ENCODE measurements at regions not wholly inside any gene's neighbourhood (a gene's known extent, or its start where the extent isn't known, plus 50 kb on each side); places are given as distances from the start of the nearest gene placed in this dataset.

DNA sequence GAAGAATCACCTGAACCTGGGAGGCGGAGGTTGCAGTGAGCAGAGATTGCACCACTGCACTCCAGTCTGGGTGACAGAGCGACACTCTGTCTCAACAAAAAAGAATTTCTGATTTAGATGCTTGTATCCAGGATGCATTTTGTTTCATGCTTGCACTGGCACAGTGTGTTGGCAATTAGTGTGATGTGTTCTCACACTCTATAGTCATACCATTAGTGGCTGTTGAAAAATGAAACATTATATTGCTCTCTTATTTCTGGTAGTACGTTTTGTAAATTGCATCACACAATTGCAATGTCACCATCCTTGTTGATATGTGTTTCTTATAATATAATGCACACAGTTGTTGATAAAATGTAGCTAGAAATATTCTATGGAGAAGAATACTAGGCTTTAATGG is 51.3 kb upstream of the RMST start:
- Mint-ChIP-seq H3K4me1 (peaks cover 25% of the 10 kb centered on the region), H3K9me3 (peaks cover 3% of the 10 kb centered on the region), H3K27me3 (ENCODE audit: insufficient read depth) (no peaks in the 10 kb centered on the region), H3K36me3 (ENCODE audit: low read depth) (no peaks in the 10 kb centered on the region), H3K4me3 (no peak overlapping the region), H3K27ac (no peak overlapping the region)
- WGBS, 2 experiments (ENCODE audit: insufficient coverage in 1 of 2, insufficient read length in 1 of 2), result 78 to 91% methylated on average over 2 to 3 of the region's 3 CpGs
- Histone ChIP-seq H3K4me1 (ENCODE audit: control insufficient read depth, insufficient read depth, low read length) (peaks cover 9% of the 10 kb centered on the region), H3K9ac (ENCODE audit: extremely low read depth, low read length, poor library complexity, severe bottlenecking) (no peak overlapping the region), H3K36me3 (ENCODE audit: control insufficient read depth, insufficient read depth, low read length) (no peaks in the 10 kb centered on the region), H3K27me3 (ENCODE audit: control insufficient read depth, insufficient read depth, low read length, poor library complexity, severe bottlenecking) (no peaks in the 10 kb centered on the region), H3K9me3 (ENCODE audit: control insufficient read depth, low read length) (peaks cover 39% of the 10 kb centered on the region), H3K4me3 (ENCODE audit: low read length) (peak overlapping the region; percentile 6), H3K27ac (ENCODE audit: low read depth, low read length) (no peak overlapping the region)
- TF ChIP-seq, protein P1, sequence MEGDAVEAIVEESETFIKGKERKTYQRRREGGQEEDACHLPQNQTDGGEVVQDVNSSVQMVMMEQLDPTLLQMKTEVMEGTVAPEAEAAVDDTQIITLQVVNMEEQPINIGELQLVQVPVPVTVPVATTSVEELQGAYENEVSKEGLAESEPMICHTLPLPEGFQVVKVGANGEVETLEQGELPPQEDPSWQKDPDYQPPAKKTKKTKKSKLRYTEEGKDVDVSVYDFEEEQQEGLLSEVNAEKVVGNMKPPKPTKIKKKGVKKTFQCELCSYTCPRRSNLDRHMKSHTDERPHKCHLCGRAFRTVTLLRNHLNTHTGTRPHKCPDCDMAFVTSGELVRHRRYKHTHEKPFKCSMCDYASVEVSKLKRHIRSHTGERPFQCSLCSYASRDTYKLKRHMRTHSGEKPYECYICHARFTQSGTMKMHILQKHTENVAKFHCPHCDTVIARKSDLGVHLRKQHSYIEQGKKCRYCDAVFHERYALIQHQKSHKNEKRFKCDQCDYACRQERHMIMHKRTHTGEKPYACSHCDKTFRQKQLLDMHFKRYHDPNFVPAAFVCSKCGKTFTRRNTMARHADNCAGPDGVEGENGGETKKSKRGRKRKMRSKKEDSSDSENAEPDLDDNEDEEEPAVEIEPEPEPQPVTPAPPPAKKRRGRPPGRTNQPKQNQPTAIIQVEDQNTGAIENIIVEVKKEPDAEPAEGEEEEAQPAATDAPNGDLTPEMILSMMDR (conservative IDR thresholded peaks at IDR 0.05), result no peak
- DNase-seq, result no peak

Data from endodermal cell (in vitro differentiated cells).